GM23338 (cell line): ENCODE measurements at regions not wholly inside any gene's neighbourhood (a gene's known extent, or its start where the extent isn't known, plus 50 kb on each side); places are given as distances from the start of the nearest gene placed in this dataset.

ENCODE experiments used
- ATAC-seq: fragments of 200-7000 bp; cut with Tn5 transposase; 3 replicates; pipeline ENCODE4 v1.9.1; 2020
- DNase-seq: peaks from one replicate; pipeline ENCODE4 v3.0.0-alpha.2; 2015; ENCODE audit warnings: low spot score
- H2AFZ ChIP-seq: fragments of 200-600 bp; sonication (generic); 2 replicates; pipeline ENCODE4 v1.8.0; 2016; ENCODE audit warnings: antibody characterized with exemption, mild to moderate bottlenecking, moderate library complexity
- H3F3A ChIP-seq: fragments of 200-600 bp; sonication (generic); replicated peaks from 2 replicates; pipeline ENCODE4 v1.8.0; 2017; ENCODE audit warnings: antibody characterized with exemption, mixed run types, low read depth
- H3K27ac ChIP-seq: fragments of 200-600 bp; sonication (generic); 2 replicates; pipeline ENCODE4 v1.6.1; 2016; ENCODE audit warnings: low read depth
- H3K27me3 ChIP-seq: fragments of 200-600 bp; sonication (generic); 2 replicates; pipeline ENCODE4 v1.8.0; 2016; ENCODE audit warnings: mild to moderate bottlenecking, mixed run types, moderate library complexity; ENCODE audit not compliant: insufficient read depth
- H3K36me3 ChIP-seq: fragments of 200-600 bp; sonication (generic); 2 replicates; pipeline ENCODE4 v1.8.0; 2016; ENCODE audit warnings: mild to moderate bottlenecking; ENCODE audit not compliant: insufficient read depth
- H3K4me1 ChIP-seq: fragments of 200-600 bp; sonication (generic); 2 replicates; pipeline ENCODE4 v1.8.0; 2016; ENCODE audit warnings: mild to moderate bottlenecking, moderate library complexity; ENCODE audit not compliant: insufficient read depth
- H3K4me2 ChIP-seq: fragments of 200-600 bp; sonication (generic); 2 replicates; pipeline ENCODE4 v1.7.1; 2017; ENCODE audit warnings: mixed run types
- H3K4me3 ChIP-seq: fragments of 200-600 bp; sonication (generic); 2 replicates; pipeline ENCODE4 v1.6.1; 2016; ENCODE audit warnings: mixed run types
- H3K79me2 ChIP-seq: fragments of 200-600 bp; sonication (generic); replicated peaks from 2 replicates; pipeline ENCODE4 v1.8.0; 2017; ENCODE audit warnings: mild to moderate bottlenecking; ENCODE audit not compliant: insufficient read depth
- H3K9me2 ChIP-seq: fragments of 200-600 bp; sonication (generic); 2 replicates; pipeline ENCODE4 v1.8.0; 2017; ENCODE audit not compliant: insufficient read depth
- H4K20me1 ChIP-seq: fragments of 200-600 bp; sonication (generic); replicated peaks from 2 replicates; pipeline ENCODE4 v1.8.0; 2017; ENCODE audit warnings: mild to moderate bottlenecking; ENCODE audit not compliant: insufficient read depth
- H3K27ac Mint-ChIP-seq: 2 replicates; pipeline ENCODE4 v1.8.0; 2020; ENCODE audit warnings: inconsistent platforms, mild to moderate bottlenecking, moderate library complexity, mixed read lengths
- H3K27me3 Mint-ChIP-seq: 3 replicates; pipeline ENCODE4 v1.8.0; 2022; ENCODE audit warnings: low read depth, mild to moderate bottlenecking, moderate library complexity, mixed read lengths, inconsistent platforms; ENCODE audit not compliant: insufficient read depth, poor library complexity
- H3K36me3 Mint-ChIP-seq: 3 replicates; pipeline ENCODE4 v1.8.0; 2021; ENCODE audit warnings: low read depth, mild to moderate bottlenecking, inconsistent platforms, moderate library complexity, mixed read lengths
- H3K4me1 Mint-ChIP-seq: 3 replicates; pipeline ENCODE4 v1.8.0; 2020; ENCODE audit warnings: mild to moderate bottlenecking, inconsistent platforms, mixed read lengths
- H3K4me3 Mint-ChIP-seq: 3 replicates; pipeline ENCODE4 v1.8.0; 2021; ENCODE audit warnings: moderate library complexity, mild to moderate bottlenecking, inconsistent platforms, mixed read lengths
- H3K9me3 Mint-ChIP-seq: 3 replicates; pipeline ENCODE4 v1.8.0; 2020; ENCODE audit warnings: moderate library complexity, mild to moderate bottlenecking, inconsistent platforms, mixed read lengths
- ETS1 ChIP-seq: IDR thresholded peaks from 2 replicates; pipeline ENCODE4 v1.6.1; 2016; ENCODE audit warnings: antibody characterized with exemption
- JUNB ChIP-seq: IDR thresholded peaks from one replicate; pipeline ENCODE4 v1.6.1; 2016; ENCODE audit warnings: antibody characterized with exemption; ENCODE audit not compliant: unreplicated experiment
- NANOG ChIP-seq: IDR thresholded peaks from 2 replicates; pipeline ENCODE4 v1.6.1; 2016; ENCODE audit warnings: antibody characterized with exemption, borderline replicate concordance
- REST ChIP-seq: IDR thresholded peaks from one replicate; pipeline ENCODE4 v1.6.1; 2018; ENCODE audit warnings: antibody characterized with exemption; ENCODE audit not compliant: unreplicated experiment
- STAT1 ChIP-seq: IDR thresholded peaks from one replicate; pipeline ENCODE4 v1.6.1; 2016; ENCODE audit warnings: antibody characterized with exemption; ENCODE audit not compliant: unreplicated experiment
- ZNF114 ChIP-seq: fragments of 250-450 bp; sonication (Bioruptor Pico); IDR thresholded peaks from 2 replicates; pipeline ENCODE4 v1.5.0; 2020; ENCODE audit warnings: mild to moderate bottlenecking, moderate library complexity
- ZNF462 ChIP-seq: fragments of 250-450 bp; sonication (Bioruptor Pico); IDR thresholded peaks from 2 replicates; pipeline ENCODE4 v1.5.0; 2020; ENCODE audit warnings: mild to moderate bottlenecking, moderate library complexity

GRCh38 chr12:84036912-84037311 lies 875.7 kb downstream of the SLC6A15 start (continued):
- TF ChIP-seq ZNF462 (CRISPR knock-in tag) (no peak), STAT1 (no peak), JUNB (no peak), NANOG (no peak)

GRCh38 chr12:84035766-84036165 lies 876.8 kb downstream of the SLC6A15 start:
- Mint-ChIP-seq H3K4me3 (no peak overlapping the region), H3K36me3 (peaks cover 11% of the 10 kb centered on the region; the same call in 2 of the 3 replicates), H3K9me3 (peaks cover 31% of the 10 kb centered on the region), H3K27me3 (no peaks in the 10 kb centered on the region), H3K4me1 (no peaks in the 10 kb centered on the region), H3K27ac (no peak overlapping the region)
- Histone ChIP-seq H3K9me2 (0 out of 2 replicates have a peak, but pooled peaks cover 8% of the 10 kb centered on the region), H3K4me3 (no peak overlapping the region), H3K79me2 (no peaks in the 10 kb centered on the region), H2AFZ (no peak overlapping the region), H4K20me1 (no peaks in the 10 kb centered on the region), H3K36me3 (0 out of 2 replicates have a peak, but pooled peaks cover 4% of the 10 kb centered on the region), H3K4me1 (no peaks in the 10 kb centered on the region), H3F3A (no peaks in the 10 kb centered on the region), H3K4me2 (no peak overlapping the region), H3K27ac (no peak overlapping the region), H3K27me3 (no peaks in the 10 kb centered on the region)
- DNase-seq (no peak), ATAC-seq (no peak)
- TF ChIP-seq NANOG (no peak), REST (no peak), STAT1 (no peak), ZNF114 (CRISPR knock-in tag) (no peak), ETS1 (no peak)
